ENCODE measurements at regions not wholly inside any gene's neighbourhood (a gene's known extent, or its start where the extent isn't known, plus 50 kb on each side); places are given as distances from the start of the nearest gene placed in this dataset.

- no peak for TF ChIP-seq CTCF (IDR thresholded peaks at IDR 0.05)
- DNase-seq (no peak), ATAC-seq (no peak)
- Histone ChIP-seq H3K36me3 (no peaks in the 10 kb centered on the region), H3K27ac (no peak overlapping the region), H3K4me1 (no peaks in the 10 kb centered on the region), H3K9me3 (no peaks in the 10 kb centered on the region), H3K4me3 (no peak overlapping the region), H3K27me3 (ENCODE audit: low read depth) (no peaks in the 10 kb centered on the region)
- intact Hi-C loops (cut with DNase I): no loop called here
Measured at GRCh38 chr20:57838670-57839151, 128.9 kb upstream of the PMEPA1 start.

GRCh38 chr20:57837208-57838035 lies 127.6 kb upstream of the PMEPA1 start:
- intact Hi-C loops (cut with DNase I): no loop called here
- H3K27ac ChIP-seq: no peak overlapping the region
- H3K27me3 ChIP-seq (ENCODE audit: low read depth): no peaks in the 10 kb centered on the region
- no peak overlapping the region for H3K4me3 ChIP-seq
- H3K9me3 ChIP-seq: no peaks in the 10 kb centered on the region
- H3K4me1 ChIP-seq: no peaks in the 10 kb centered on the region
- DNase-seq (no peak), ATAC-seq (no peak)
- TF ChIP-seq CTCF (IDR thresholded peaks at IDR 0.05): no peak
- H3K36me3 ChIP-seq: no peaks in the 10 kb centered on the region

- H3K27ac ChIP-seq: no peak overlapping the region
- H3K27me3 ChIP-seq (ENCODE audit: low read depth): no peaks in the 10 kb centered on the region
- H3K4me1 ChIP-seq: no peaks in the 10 kb centered on the region
- no peak for TF ChIP-seq CTCF (IDR thresholded peaks at IDR 0.05)
- intact Hi-C loops (cut with DNase I): no loop called here
- H3K36me3 ChIP-seq: no peaks in the 10 kb centered on the region
- DNase-seq (no peak), ATAC-seq (no peak)
- H3K4me3 ChIP-seq: no peak overlapping the region
- H3K9me3 ChIP-seq: no peaks in the 10 kb centered on the region
Measured at GRCh38 chr20:57835588-57836455, 126.0 kb upstream of the PMEPA1 start.

- Histone ChIP-seq H3K36me3 (no peaks in the 10 kb centered on the region), H3K27ac (no peak overlapping the region), H3K4me3 (no peak overlapping the region), H3K27me3 (ENCODE audit: low read depth) (no peaks in the 10 kb centered on the region), H3K4me1 (no peaks in the 10 kb centered on the region), H3K9me3 (no peaks in the 10 kb centered on the region)
- TF ChIP-seq CTCF (IDR thresholded peaks at IDR 0.05): no peak
- ATAC-seq (no peak), DNase-seq (no peak)
- intact Hi-C loops (cut with DNase I): no loop called here
Measured at GRCh38 chr20:57835074-57835452, 125.2 kb upstream of the PMEPA1 start.

GRCh38 chr20:57834306-57835073 lies 124.7 kb upstream of the PMEPA1 start:
- H3K27ac ChIP-seq: no peak overlapping the region
- no peaks in the 10 kb centered on the region for H3K4me1 ChIP-seq
- no peaks in the 10 kb centered on the region for H3K9me3 ChIP-seq
- no peak for ATAC-seq
- H3K27me3 ChIP-seq (ENCODE audit: low read depth): no peaks in the 10 kb centered on the region
- no peaks in the 10 kb centered on the region for H3K36me3 ChIP-seq
- no peak for TF ChIP-seq CTCF (IDR thresholded peaks at IDR 0.05)
- intact Hi-C loops (cut with DNase I): no loop called here
- no peak overlapping the region for H3K4me3 ChIP-seq
- DNase-seq: no peak
